SK-N-SH (cell line): ENCODE measurements at regions not wholly inside any gene's neighbourhood (a gene's known extent, or its start where the extent isn't known, plus 50 kb on each side); places are given as distances from the start of the nearest gene placed in this dataset.

Experiments used
- CTCF ChIA-PET: fragments of 300-600, 350-600 bp; formaldehyde crosslinking; extraction: SDS; loops from one replicate; lab custom pipeline; 2021; lab: Yijun Ruan, JAX
- POLR2A ChIA-PET: fragments of 350-600 bp; sonication (Branson Sonifier 250); formaldehyde crosslinking; extraction: SDS; loops from one replicate; lab custom pipeline; 2020; ENCODE audit warnings: antibody characterized with exemption, inconsistent platforms; lab: Yijun Ruan, JAX
- DNase-seq: peaks from one replicate; pipeline ENCODE4 v3.0.0; 2012
- H2AFZ ChIP-seq: fragments of 200-600 bp; sonication (generic); 2 replicates; pipeline ENCODE4 v1.8.1; 2016; ENCODE audit warnings: antibody characterized with exemption, mild to moderate bottlenecking, low read depth
- H3F3A ChIP-seq: fragments of 200-600 bp; sonication (generic); replicated peaks from 2 replicates; pipeline ENCODE3; 2016; ENCODE audit warnings: antibody characterized with exemption, mild to moderate bottlenecking; ENCODE audit not compliant: insufficient read depth
- H3K27ac ChIP-seq, 2 experiments: fragments of 200-500 bp in 1 of 2; fragments of 200-600 bp in 1 of 2; sonication (Bioruptor generic) in 1 of 2; sonication (generic), shearing (Covaris generic) in 1 of 2; 2 replicates each; pipeline versions ENCODE4 v1.5.1 to v1.6.1; 2014 to 2016; ENCODE audit warnings: low read depth in 2 of 2, inconsistent platforms in 1 of 2, low read length in 1 of 2, mild to moderate bottlenecking in 1 of 2, mixed read lengths in 1 of 2
- H3K27me3 ChIP-seq: fragments of 200-600 bp; sonication (generic), shearing (Covaris generic); 2 replicates; pipeline ENCODE4 v1.6.1; 2016; ENCODE audit warnings: mixed run types; ENCODE audit not compliant: insufficient read depth
- H3K36me3 ChIP-seq, 2 experiments: fragments of 200-500 bp in 1 of 2; fragments of 200-600 bp in 1 of 2; sonication (Bioruptor generic) in 1 of 2; sonication (generic) in 1 of 2; replicated peaks in 1 of 2; 2 replicates each; pipeline versions ENCODE3 to v1.5.1; 2014 to 2016; ENCODE audit warnings: low read length in 1 of 2, mild to moderate bottlenecking in 1 of 2; ENCODE audit not compliant: insufficient read depth in 2 of 2, control insufficient read depth in 1 of 2
- H3K4me1 ChIP-seq, 2 experiments: fragments of 200-500 bp in 1 of 2; fragments of 200-600 bp in 1 of 2; sonication (Bioruptor generic) in 1 of 2; sonication (generic), shearing (Covaris generic) in 1 of 2; 2 replicates each; pipeline versions ENCODE4 v1.5.1 to v1.6.1; 2014 to 2016; ENCODE audit warnings: low read depth in 1 of 2, low read length in 1 of 2, mixed run types in 1 of 2; ENCODE audit not compliant: insufficient read depth in 2 of 2, control insufficient read depth in 1 of 2
- H3K4me2 ChIP-seq: fragments of 200-600 bp; sonication (generic), shearing (Covaris generic); 2 replicates; pipeline ENCODE4 v1.6.1; 2017; ENCODE audit warnings: mixed run types
- H3K4me3 ChIP-seq, 2 experiments: fragments of 200-500 bp in 1 of 2; fragments of 200-600 bp in 1 of 2; sonication (Bioruptor generic) in 1 of 2; sonication (generic), shearing (Covaris generic) in 1 of 2; 2 replicates each; pipeline versions ENCODE4 v1.5.1 to v1.8.1; 2014 to 2016; ENCODE audit warnings: low read depth in 2 of 2, inconsistent platforms in 1 of 2, low read length in 1 of 2, mild to moderate bottlenecking in 1 of 2, mixed read lengths in 1 of 2, moderate library complexity in 1 of 2
- H3K79me2 ChIP-seq: fragments of 200-600 bp; sonication (generic); 2 replicates; pipeline ENCODE4 v1.8.1; 2017; ENCODE audit warnings: mild to moderate bottlenecking; ENCODE audit not compliant: insufficient read depth
- H3K9ac ChIP-seq: fragments of 200-600 bp; sonication (generic); 2 replicates; pipeline ENCODE4 v1.6.1; 2017; ENCODE audit warnings: mixed run types
- H3K9me2 ChIP-seq: fragments of 200-600 bp; sonication (generic); 2 replicates; pipeline ENCODE4 v1.6.1; 2017; ENCODE audit warnings: mixed run types
- H3K9me3 ChIP-seq: fragments of 200-600 bp; sonication (generic); 2 replicates; pipeline ENCODE4 v1.6.1; 2017; ENCODE audit warnings: mixed run types, mild to moderate bottlenecking, moderate library complexity
- H4K20me1 ChIP-seq: fragments of 200-600 bp; sonication (generic); 2 replicates; pipeline ENCODE4 v1.6.1; 2017; ENCODE audit warnings: mild to moderate bottlenecking, mixed run types; ENCODE audit not compliant: insufficient read depth
- FOSL2 ChIP-seq: IDR thresholded peaks from 2 replicates; pipeline ENCODE4 v1.4.0; 2012; ENCODE audit warnings: low read depth, mild to moderate bottlenecking, moderate library complexity, borderline replicate concordance
- GATA2 ChIP-seq: sonication (generic); formaldehyde crosslinking; IDR thresholded peaks from 2 replicates; pipeline ENCODE4 v1.5.0; 2020; ENCODE audit warnings: mild to moderate bottlenecking, missing genetic modification reagents
- MEF2A ChIP-seq: IDR thresholded peaks from 2 replicates; pipeline ENCODE4 v1.4.0; 2012; ENCODE audit warnings: low read depth, borderline replicate concordance
- NRF1 ChIP-seq: IDR thresholded peaks from 2 replicates; pipeline ENCODE4 v1.6.1; 2012; ENCODE audit warnings: low read depth, mild to moderate bottlenecking, low read length
- RCOR1 ChIP-seq: fragments of 150-350 bp; IDR thresholded peaks from 2 replicates; pipeline ENCODE4 v1.6.1; 2017; ENCODE audit warnings: antibody characterized with exemption, low read length
- REST ChIP-seq: IDR thresholded peaks from 2 replicates; pipeline ENCODE4 v1.6.1; 2012; ENCODE audit warnings: mild to moderate bottlenecking, low read depth, low read length, moderate library complexity
- SMC3 ChIP-seq: IDR thresholded peaks from 2 replicates; pipeline ENCODE4 v1.6.1; 2012; ENCODE audit warnings: low read depth, low read length, improper control_type of control experiment
- TEAD4 ChIP-seq: IDR thresholded peaks from 2 replicates; pipeline ENCODE4 v1.4.0; 2012; ENCODE audit warnings: mild to moderate bottlenecking, borderline replicate concordance; ENCODE audit not compliant: insufficient read depth
- ZBTB33 ChIP-seq: IDR thresholded peaks from 2 replicates; pipeline ENCODE4 v1.4.0; 2012; ENCODE audit warnings: low read depth, borderline replicate concordance
- WGBS: methylation state at CpG from one replicate; pipeline ENCODE4 v1.1.6; 2017; ENCODE audit warnings: low lambda C conversion rate; 5-methylcytosine and 5-hydroxymethylcytosine counted together
- TF ChIP-seq, protein P1 (sequence below): fragments of 150-350 bp; IDR thresholded peaks from 2 replicates; pipeline ENCODE4 v1.6.1; 2016; ENCODE audit warnings: mild to moderate bottlenecking, low read depth, low read length
- TF ChIP-seq, protein P2 (sequence below): IDR thresholded peaks from 2 replicates; pipeline ENCODE4; 2012

DNA sequence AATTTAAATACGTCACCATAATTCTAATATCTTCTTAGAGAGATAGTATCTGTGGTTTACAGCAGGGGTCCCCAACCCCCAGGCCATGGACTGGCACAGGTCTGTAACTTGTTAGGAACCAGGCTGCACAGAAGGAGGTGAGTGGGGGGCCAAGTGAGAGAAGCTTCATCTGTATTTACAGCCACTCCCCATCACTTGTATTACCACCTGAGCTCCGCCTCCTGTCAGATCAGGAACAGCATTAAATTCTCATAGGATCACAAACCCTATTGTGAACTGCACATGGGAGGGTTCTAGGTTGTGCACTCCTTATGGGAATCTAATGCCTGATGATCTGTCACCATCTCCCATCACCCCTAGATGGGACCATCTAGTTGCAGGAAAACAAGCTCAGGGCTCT is 282.6 kb downstream of the ICOS start:
- H3K4me3 ChIP-seq = no peak overlapping the region
- H3K36me3 ChIP-seq = no peaks in the 10 kb centered on the region
- POLR2A ChIA-PET = no interaction called here
- H3K9me3 ChIP-seq = no peaks in the 10 kb centered on the region
- H3F3A ChIP-seq = no peaks in the 10 kb centered on the region
- H3K4me1 ChIP-seq = no peaks in the 10 kb centered on the region; a peak in 1 of 4 replicates
- H3K4me2 ChIP-seq = no peak overlapping the region
- DNase-seq = no peak
- no peak overlapping the region for H2AFZ ChIP-seq
- CTCF ChIA-PET = no interaction called here
- TF ChIP-seq TEAD4 (no peak), MEF2A (no peak), NRF1 (no peak), ZBTB33 (no peak), FOSL2 (no peak), REST (no peak), GATA2 (no peak), RCOR1 (no peak), SMC3 (no peak)
- TF ChIP-seq, protein P1, sequence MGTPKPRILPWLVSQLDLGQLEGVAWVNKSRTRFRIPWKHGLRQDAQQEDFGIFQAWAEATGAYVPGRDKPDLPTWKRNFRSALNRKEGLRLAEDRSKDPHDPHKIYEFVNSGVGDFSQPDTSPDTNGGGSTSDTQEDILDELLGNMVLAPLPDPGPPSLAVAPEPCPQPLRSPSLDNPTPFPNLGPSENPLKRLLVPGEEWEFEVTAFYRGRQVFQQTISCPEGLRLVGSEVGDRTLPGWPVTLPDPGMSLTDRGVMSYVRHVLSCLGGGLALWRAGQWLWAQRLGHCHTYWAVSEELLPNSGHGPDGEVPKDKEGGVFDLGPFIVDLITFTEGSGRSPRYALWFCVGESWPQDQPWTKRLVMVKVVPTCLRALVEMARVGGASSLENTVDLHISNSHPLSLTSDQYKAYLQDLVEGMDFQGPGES = no peak
- TF ChIP-seq, protein P2, sequence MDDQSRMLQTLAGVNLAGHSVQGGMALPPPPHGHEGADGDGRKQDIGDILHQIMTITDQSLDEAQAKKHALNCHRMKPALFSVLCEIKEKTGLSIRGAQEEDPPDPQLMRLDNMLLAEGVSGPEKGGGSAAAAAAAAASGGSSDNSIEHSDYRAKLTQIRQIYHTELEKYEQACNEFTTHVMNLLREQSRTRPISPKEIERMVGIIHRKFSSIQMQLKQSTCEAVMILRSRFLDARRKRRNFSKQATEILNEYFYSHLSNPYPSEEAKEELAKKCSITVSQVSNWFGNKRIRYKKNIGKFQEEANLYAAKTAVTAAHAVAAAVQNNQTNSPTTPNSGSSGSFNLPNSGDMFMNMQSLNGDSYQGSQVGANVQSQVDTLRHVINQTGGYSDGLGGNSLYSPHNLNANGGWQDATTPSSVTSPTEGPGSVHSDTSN = no peak
- H3K9ac ChIP-seq = no peak overlapping the region
- no peaks in the 10 kb centered on the region for H3K27me3 ChIP-seq
- no peak overlapping the region for H3K27ac ChIP-seq
- 13% methylated on average over 2 of the region's 2 CpGs for WGBS
- no peaks in the 10 kb centered on the region for H3K9me2 ChIP-seq
- no peaks in the 10 kb centered on the region for H3K79me2 ChIP-seq
- no peaks in the 10 kb centered on the region for H4K20me1 ChIP-seq
